Fibroblast of villous mesenchyme (primary cell): ENCODE measurements at regions not wholly inside any gene's neighbourhood (a gene's known extent, or its start where the extent isn't known, plus 50 kb on each side); places are given as distances from the start of the nearest gene placed in this dataset.

Experiments used
- DNase-seq: peaks from one replicate; pipeline ENCODE4 v3.0.0-alpha.2; 2010; ENCODE audit warnings: low read depth
- H3K4me3 ChIP-seq: 2 replicates; pipeline ENCODE4 v1.5.1; 2011; ENCODE audit warnings: low read depth, mild to moderate bottlenecking, low read length
- TF ChIP-seq, protein P1 (sequence below): IDR thresholded peaks from 2 replicates; pipeline ENCODE4 v1.5.1; 2012; ENCODE audit warnings: low read depth, mild to moderate bottlenecking, low read length; ENCODE audit not compliant: insufficient read depth

DNA sequence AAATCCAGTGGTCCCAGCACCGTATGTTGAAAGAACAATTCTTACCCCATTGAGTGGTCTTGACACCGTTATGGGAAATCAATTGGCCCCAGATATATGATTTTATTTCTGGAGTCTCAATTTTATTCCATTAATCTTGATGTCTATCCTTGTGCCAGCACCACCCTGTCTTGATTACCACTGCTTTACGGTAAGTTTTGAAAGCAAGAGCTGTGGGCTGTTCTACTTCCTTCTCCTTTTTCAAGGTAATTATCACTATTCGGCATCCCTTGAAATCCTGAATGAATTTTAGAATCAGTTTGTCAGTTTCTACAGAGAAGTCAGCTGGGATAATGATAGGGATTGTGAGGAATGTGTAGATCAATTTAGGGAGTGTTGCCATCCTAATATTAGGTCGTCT, 160.8 kb upstream of the SFSWAP start:
- H3K4me3 ChIP-seq = no peak overlapping the region
- no peak for DNase-seq
- TF ChIP-seq, protein P1, sequence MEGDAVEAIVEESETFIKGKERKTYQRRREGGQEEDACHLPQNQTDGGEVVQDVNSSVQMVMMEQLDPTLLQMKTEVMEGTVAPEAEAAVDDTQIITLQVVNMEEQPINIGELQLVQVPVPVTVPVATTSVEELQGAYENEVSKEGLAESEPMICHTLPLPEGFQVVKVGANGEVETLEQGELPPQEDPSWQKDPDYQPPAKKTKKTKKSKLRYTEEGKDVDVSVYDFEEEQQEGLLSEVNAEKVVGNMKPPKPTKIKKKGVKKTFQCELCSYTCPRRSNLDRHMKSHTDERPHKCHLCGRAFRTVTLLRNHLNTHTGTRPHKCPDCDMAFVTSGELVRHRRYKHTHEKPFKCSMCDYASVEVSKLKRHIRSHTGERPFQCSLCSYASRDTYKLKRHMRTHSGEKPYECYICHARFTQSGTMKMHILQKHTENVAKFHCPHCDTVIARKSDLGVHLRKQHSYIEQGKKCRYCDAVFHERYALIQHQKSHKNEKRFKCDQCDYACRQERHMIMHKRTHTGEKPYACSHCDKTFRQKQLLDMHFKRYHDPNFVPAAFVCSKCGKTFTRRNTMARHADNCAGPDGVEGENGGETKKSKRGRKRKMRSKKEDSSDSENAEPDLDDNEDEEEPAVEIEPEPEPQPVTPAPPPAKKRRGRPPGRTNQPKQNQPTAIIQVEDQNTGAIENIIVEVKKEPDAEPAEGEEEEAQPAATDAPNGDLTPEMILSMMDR = no peak

DNA sequence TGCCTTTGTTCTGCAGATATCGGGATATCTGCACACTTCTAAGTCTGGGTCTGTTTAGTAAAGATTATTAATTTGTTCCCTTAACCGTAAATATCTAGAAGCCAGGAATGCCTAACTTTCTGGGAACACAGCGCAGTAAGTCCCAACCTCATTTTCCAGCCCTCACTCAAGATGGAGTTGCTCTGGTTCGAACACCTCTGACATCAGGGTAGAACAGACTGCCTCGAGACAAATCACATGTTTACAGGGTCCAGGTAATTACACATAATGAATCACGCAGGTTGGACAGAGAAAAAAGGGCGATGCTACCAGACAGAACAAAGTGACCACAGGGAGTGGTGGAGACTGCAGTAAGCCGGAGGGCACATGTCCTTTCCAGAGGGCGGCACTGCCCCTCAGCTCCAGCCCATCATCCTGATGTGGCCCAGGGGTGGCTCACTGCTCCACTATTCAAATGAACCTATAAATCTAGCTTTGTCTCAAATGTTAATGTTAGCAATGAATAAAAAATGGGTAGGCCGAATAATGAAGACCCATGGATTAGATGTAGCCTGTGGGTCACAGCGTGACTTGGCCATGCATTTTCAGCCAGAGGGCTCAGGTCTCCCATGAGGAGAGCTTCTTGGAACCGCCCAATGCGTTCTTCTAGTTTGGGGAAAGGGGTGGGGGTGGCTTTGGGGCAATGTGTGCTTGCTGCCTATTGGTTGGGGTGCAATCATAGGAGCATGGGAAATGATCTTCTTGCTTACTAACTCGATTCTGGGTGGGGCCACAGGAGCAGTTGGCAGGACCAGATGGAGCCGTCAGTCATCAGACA, 159.0 kb upstream of the SFSWAP start:
- TF ChIP-seq, protein P1 = no peak
- DNase-seq = no peak
- no peak overlapping the region for H3K4me3 ChIP-seq

DNA sequence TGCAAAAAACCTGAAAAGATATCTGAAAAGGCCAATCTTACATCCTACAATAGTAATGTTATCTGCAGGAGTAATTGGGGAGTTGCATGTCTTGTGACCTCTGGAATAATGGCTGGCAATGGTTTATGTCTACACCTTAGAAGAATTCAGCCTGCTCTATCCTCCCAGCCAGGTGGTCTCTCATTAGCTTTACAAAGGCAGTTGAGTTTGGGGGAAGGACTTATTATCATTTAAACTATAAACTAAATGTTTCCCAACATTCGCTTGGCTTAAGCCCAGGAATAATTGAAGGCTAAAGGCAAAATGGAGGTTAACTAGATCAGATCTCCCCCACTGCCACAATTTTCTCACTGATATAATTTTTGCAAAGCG, 158.4 kb upstream of the SFSWAP start:
- DNase-seq = no peak
- TF ChIP-seq, protein P1 = no peak
- no peak overlapping the region for H3K4me3 ChIP-seq

DNA sequence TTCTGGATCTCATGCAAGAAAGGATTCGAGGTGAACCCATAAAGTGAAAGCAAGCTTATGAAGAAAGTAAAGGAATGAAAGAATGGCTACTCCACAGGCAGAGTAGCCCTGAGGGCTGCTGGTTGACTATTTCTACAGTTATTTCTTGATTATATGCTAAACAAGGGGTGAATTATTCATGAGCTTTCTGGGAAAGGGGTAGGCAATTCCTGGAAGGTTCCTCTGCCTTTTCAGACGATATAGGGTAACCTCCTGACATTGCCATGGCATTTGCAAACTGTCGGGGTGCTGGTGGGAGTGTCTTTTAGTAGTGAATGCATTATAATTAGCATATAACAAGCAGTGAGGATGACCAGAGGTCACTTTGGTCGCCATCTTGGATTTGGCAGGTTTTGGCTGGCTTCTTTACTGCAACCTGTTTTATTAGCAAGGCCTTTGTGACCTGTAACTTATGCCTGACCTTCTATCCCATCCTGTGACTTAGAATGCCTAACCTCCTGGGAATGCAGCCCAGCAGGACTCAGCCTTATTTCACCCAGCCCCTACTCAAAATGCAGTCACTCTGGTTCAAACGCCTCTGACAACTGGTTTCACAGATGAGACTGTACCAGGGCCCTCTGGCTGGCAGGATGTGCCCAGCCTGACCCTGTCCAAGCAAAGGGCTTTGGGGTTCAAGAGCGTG, 157.7 kb upstream of the SFSWAP start:
- TF ChIP-seq, protein P1 = no peak
- no peak overlapping the region for H3K4me3 ChIP-seq
- DNase-seq = no peak

DNA sequence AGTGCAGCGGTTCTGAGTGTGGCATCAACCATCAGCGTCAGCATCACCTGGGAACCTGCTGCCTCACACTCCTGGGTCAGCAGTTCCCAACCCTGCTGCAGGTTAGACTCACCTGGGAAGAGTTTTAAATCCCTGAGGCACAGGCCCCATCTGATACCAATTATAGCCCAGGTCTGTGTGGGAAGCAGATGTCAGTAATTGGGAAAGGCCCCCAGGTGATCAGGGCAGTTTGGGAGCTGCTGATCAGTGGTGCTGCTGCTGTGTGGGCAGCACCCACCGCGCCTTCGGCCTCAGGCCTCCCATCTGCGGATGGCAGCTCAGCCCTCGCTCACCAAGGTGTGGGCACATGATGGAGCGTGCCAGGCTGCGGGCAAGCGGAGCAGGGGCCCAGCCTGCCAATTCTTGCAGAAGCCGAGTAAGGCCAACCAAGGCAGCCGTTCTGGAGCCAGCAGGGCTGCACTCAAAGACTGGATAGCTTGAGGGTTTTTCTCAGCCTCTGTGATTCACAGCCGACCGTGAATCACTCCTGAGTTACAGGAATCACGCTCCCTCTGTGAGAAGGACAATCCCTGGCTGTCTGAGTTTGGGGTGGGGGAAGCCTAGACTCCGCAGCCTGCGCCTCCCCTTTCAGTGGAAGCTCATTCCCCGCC, 155.6 kb upstream of the SFSWAP start:
- no peak for DNase-seq
- no peak overlapping the region for H3K4me3 ChIP-seq

DNA sequence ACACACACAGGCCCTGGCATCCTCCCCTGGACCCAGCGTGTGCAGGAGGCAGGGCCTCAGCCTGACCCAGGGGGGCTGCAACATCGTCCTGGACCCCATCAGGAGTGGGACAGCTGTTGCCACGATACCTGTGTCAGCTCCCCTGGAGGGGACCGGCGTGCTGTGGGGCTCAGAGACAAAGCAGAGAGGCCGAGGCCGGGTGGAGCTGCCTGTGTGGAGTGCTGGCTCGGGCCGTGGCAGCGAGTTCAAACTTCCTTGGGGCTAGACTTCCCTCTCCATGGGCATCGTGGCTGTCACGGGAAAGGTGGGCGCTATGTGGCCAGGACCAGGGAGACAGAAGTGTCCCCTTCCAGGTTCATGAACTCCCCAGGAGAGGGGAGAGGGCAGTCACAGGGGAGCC, 155.0 kb upstream of the SFSWAP start:
- TF ChIP-seq, protein P1 = no peak

More for the DNA sequence above, 155.6 kb upstream of the SFSWAP start:
- TF ChIP-seq, protein P1 = no peak

More for the DNA sequence above, 155.0 kb upstream of the SFSWAP start:
- H3K4me3 ChIP-seq = no peak overlapping the region
- DNase-seq = no peak
